ENCODE measurements at regions not wholly inside any gene's neighbourhood (a gene's known extent, or its start where the extent isn't known, plus 50 kb on each side); places are given as distances from the start of the nearest gene placed in this dataset.

- TF ChIP-seq, protein P1, sequence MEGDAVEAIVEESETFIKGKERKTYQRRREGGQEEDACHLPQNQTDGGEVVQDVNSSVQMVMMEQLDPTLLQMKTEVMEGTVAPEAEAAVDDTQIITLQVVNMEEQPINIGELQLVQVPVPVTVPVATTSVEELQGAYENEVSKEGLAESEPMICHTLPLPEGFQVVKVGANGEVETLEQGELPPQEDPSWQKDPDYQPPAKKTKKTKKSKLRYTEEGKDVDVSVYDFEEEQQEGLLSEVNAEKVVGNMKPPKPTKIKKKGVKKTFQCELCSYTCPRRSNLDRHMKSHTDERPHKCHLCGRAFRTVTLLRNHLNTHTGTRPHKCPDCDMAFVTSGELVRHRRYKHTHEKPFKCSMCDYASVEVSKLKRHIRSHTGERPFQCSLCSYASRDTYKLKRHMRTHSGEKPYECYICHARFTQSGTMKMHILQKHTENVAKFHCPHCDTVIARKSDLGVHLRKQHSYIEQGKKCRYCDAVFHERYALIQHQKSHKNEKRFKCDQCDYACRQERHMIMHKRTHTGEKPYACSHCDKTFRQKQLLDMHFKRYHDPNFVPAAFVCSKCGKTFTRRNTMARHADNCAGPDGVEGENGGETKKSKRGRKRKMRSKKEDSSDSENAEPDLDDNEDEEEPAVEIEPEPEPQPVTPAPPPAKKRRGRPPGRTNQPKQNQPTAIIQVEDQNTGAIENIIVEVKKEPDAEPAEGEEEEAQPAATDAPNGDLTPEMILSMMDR (IDR thresholded peaks at IDR 0.05), result no peak
- no peak for TF ChIP-seq ZFX (IDR thresholded peaks at IDR 0.05; ENCODE audit: borderline replicate concordance)
Observed at GRCh38 chr2:220962556-220962955, 609.5 kb downstream of the EPHA4 start.

Data from 22Rv1 (cell line).